Bone marrow (tissue), 2 donors: ENCODE measurements at regions not wholly inside any gene's neighbourhood (a gene's known extent, or its start where the extent isn't known, plus 50 kb on each side); places are given as distances from the start of the nearest gene placed in this dataset.
"Not testable (repeated sequence)": the region's sequence is repeated elsewhere in the genome, so short reads cannot be mapped to it uniquely, and the experiment has no call there.

ENCODE experiments used
- DNase-seq, 2 donors: peaks; one replicate each; lab custom pipeline; 2025; lab: John Stamatoyannopoulos, UW

DNA sequence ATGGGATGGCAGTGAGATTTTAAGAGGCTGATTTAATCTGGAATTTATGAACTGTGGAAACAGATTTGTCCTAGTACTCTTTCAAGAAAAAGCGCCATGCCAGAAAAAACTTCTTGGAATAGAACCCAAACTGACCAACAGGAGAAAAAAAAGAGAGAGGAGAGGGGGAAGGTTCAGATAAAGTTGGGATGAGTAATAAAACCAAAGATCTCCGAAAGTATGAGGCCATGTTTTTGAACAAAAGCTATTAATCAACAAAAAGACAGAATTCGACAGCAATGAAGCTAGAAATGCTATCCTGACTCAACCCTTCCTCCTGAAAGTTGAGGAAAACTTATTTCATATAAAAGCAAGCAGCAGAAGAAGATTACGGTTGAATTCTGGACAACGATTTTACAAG lies 135.5 kb downstream of the CEMIP2 start:
- DNase-seq = no peak

DNA sequence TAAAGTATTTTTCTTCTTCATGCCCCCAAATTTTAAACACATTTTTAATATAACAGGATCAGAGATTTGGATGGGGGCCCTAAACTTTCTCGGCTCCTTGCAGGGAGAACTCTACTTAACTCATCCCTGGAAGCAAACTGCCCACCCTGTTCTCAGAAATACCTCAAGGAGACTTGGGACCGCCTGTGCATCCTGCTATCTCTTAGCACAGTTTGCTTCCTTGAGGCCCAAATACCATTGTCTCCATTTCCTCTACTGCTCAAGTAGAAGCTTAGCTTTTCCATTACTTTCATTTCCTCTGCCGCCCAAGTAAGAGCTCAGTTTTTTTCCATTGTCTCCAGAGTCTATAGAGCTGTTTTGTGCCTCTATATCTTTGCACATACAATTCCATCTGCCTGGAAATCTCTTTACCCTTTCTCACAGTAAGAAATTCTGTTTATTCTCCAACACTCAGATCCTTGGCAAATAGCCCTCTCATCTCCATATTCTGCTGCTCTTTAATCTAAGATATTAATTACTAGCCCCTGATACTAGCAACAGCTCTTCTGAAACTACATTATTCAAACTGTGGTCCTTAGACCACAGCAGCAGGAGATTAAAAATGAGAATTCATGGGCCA lies 137.8 kb downstream of the CEMIP2 start:
- no peak for DNase-seq

DNA sequence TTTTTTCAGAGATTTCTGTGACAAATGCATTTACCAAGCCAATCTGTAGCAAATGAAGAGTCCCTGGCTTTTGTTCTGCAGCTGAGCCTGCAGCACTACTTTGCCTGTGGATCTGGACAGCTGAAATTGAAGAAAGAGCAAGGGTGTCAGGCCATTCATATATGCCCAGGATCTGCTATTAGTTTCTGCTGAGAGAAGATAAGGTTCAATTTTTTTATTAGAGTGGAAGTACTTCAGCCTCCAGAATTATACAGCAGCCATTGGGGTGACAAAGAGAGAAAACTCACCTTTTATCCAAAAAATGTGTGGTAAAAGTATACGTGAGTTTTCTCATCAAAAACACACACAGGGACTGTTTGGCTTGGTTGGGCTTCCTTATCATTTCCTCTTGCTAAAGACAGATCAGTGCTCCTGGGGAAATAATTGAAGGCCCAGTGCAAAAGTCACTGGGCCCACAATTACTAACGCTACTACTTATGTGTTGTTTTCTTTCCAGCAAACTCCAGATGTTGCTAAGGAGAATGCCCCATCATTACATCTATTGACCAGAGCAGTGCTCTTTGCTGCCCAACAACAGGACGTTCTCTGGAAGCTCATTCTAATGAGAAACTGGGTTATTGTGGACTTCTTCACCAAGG lies 138.6 kb downstream of the CEMIP2 start:
- no peak for DNase-seq

DNA sequence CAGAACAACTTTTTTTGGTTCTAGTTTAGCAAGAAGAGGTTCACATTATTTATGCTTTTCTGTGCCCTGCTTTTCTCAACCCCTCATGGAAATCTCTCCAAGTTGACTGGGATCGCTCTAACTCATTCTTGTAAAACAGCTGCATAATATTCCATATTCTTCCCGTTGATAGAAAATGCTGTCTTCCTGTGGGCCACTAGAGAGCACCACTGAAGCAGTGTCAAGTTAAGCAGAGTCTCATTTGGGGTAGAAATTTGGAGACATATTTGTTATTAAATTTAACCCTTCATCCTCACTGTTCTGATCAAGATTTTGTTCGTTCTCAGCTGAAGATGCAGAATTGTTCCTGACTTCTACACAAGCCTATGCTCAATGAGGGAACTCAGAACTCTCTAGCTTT lies 140.1 kb downstream of the CEMIP2 start:
- no peak for DNase-seq

DNA sequence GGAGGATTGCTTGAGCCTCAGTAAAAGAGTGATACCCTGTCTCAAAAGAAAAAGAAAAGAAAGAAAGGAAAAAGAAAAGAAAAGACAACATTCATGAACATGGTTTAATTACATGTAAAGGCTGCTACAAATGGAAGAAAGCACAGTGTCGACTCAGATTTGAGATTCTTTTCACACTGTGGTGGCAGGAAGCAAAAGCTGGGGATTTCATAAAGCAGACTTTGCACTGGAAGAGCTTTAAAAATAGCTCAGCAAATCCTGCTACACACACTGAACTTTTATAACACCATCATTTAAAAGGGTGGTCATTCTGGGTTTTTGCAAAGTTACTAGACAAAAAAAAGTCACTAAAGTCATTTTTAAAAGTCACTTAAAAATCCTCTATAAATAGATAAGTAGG lies 140.8 kb downstream of the CEMIP2 start:
- no peak for DNase-seq

DNA sequence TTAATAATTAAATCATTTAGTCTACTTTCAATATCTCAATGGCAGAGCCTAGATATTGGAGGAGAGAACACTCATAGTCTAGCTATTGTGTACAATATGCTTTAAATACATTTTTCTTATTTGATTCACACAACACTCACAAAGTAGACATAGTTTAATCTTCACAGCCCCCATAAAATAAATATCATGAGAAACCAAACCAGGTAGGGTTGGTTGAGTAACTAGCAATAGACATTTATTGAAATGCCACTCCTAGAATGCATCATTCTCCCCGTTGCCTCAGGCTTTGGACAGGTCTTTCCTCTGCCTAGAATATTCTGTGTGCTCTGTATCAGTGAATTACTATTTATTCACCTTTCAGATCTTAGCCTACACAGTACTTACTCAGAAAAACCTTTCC lies 141.9 kb downstream of the CEMIP2 start:
- DNase-seq = no peak

DNA sequence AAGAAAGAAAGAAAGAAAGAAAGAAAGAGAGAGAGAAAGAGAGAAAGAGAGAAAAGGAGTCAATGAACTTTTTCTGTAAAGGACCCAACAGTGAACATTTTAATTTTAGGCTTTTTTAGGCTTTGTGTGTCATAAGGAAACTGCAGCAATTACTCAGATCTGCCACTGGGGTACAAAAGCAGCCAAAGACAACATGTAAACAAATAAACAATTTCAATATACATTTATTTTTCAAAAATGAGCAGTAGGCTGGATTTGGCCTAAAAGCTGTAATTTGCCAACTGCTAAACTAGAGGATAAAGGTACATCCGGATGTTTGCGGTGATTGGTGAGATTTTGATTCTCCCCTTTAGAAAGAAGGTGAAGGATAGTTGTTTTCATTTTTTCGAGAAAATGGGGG lies 143.6 kb downstream of the CEMIP2 start:
- no peak for DNase-seq

DNA sequence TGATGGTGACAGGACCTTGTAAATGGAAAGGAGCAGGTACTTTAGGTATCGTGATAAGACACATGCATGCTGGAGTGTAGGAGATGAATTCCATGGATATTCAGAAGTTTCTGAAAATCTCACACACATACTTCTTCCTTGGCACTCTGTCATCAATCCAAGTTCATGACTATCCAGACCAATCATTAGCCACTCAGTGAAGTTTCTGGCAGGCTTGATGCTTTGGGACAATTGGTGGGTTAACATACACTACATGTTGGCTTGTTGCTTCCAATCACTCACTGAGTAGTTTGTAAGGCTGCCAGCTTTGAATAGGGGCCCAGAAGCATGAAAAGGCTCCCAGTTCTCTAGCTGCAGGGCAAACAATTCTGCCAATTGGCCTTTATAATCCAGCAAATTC lies 147.6 kb downstream of the CEMIP2 start:
- DNase-seq = no peak

DNA sequence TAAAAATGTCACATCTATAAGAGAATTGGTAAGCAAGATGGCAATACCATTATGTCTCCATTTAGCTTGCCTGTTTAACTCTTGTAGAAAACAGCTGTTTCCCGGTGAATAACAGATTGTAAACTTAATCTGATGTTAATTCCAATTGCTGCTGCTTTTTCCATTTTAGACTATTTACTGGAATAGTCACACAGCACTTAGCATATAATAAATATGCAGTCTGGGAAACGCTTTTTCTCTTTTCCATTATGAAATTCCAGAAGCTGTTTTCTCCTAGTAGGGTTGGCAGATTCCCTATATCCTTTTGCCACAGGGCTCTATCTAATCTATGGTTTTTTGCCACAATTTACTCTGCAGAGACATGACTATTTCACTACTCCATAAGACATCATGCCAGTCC lies 148.0 kb downstream of the CEMIP2 start:
- DNase-seq = no peak

DNA sequence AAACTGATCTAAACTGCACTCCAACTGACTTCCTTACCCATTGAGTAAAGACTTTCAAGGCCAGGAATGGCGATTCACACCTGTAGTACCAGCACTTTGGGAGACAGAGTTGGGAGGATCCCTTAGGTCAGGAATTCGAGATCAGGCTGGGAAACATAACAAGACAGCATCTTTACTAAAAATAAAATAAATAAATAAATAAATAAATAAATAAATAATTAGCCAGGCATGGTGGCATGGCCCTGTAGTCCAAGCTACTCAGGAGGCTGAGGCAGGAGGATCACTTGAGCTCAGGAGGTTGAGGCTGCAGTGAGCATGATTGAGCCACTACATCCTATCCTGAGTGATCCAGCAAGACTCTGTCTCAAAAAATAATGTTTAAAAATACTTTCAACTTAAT lies 148.4 kb downstream of the CEMIP2 start:
- DNase-seq = no peak

DNA sequence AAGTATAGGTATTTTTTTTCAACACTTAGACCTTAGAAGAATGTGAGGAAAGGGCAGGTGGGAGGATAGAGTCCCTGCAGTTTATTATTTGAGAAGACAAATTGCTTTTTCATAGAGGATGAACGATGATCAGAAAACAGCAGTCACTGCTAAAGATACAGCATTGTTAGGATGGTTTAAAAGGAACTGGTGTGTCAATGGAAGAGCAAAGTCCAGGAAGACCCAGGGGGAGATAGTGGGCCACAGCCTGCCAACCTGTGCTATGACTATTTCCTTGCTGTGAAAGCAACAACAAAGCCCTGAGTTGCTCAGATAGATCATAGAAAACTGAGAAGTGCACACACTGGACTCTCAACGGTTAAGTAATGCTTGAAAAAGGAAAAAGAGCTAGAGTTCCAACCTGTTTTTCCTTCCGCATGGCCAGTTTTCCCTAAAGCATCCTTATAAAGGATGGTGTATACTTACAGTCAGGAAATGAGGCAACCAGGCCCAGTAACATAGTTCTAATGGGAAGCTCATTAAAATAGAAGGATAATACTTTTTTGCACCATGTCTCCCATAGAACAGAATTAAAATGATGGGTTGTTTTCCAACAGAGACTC lies 153.8 kb downstream of the CEMIP2 start:
- no peak for DNase-seq

DNA sequence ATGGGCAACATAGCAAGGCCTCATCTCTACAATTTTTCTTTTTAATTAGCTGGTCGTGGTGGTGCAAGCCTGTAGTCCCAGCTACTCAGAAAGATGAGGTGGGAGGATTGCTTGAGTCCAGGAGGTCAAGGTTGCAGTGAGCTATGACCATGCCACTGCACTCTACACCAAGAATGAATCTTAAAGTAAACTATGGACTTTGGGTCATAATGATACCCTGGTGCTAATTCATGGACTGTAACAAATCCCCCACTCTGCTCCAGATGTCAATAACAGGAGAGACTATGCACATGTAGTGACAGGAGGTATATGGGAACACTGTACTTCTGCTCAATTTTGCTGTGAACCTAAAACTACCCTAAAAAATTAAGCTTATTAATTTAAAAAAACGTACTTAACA lies 155.4 kb downstream of the CEMIP2 start:
- DNase-seq = no peak

DNA sequence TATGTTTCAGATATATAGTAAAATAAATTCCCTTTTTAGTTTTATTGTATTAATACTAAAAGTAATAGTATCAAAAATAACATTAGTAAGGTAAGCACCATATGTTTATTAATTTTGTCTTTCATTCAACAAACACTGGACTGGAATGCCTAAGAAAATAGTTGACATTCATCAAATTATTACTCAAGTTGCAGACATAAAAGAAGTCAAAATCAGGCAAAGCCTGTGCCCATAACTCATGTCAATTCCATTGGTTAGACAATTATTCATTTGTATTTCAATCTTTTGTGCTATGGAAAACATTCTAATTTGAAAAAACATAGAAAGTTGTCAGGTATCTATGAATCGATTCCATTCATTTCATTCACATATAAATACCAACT lies 158.9 kb downstream of the CEMIP2 start:
- no peak for DNase-seq

DNA sequence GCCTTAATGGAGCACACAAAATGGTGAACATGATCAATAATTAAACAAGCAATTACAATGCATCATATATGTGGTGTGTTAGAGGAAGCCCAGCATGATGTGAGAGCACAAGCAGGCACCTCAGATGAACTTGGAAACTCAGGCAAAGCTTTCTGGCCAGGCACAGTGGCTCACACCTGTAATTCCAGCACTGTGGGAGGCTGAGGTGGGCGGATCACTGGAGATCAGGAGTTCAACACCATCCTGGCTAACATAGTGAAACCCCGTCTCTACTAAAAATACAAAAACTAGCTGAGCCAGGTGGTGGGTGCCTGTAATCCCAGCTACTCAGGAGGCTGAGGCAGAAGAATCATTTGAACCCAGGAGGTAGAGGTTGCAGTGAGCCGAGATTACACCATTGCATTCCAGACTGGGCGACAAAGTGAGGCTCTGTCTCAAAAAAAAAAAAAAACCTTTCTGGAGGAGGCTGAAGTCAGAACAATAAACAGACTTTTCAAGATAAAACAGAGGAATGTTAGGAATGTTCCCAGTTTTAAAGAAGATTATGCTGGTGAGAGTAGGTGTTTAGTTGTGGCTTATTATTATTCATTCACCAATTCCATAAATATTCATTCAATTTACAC lies 159.4 kb downstream of the CEMIP2 start:
- DNase-seq = no peak

DNA sequence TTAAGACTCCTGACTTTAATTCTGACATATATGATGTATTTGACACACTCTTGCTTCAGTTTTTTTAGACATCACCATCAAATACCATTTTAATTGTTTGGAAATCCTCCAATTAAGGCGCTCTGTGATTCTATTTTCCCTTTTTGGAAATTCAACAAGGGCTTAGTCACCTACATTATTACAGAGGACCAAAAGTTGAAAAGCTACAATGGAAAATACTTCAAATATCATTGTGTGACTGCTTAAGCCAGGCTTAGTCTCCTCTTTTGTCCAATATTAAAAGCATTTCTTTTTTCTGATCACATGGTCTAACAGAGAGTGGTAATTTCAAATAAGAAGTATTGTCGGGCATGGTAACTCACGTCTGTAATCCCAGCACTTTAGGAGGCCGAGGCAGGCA lies 160.3 kb downstream of the CEMIP2 start:
- no peak for DNase-seq

DNA sequence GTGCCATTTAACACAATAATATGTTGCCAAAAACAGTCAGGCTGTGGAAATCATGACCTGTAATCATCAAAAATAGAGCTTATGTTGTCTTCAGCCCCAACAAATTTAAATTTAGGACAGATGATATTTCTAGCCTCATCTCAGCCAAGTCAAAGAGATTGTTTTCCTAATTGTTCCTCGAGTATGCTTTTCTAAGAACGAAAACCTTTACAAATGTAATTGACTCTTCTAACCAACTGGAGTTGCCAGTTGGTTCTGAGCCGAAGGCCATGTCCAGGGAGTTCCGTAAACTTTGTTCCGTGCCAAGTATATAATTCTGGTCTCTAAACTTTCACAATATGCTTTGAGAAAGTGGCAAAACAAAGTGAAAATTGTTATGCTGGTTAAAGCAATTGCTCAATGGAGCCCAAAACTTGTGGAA lies 160.8 kb downstream of the CEMIP2 start:
- no peak for DNase-seq

DNA sequence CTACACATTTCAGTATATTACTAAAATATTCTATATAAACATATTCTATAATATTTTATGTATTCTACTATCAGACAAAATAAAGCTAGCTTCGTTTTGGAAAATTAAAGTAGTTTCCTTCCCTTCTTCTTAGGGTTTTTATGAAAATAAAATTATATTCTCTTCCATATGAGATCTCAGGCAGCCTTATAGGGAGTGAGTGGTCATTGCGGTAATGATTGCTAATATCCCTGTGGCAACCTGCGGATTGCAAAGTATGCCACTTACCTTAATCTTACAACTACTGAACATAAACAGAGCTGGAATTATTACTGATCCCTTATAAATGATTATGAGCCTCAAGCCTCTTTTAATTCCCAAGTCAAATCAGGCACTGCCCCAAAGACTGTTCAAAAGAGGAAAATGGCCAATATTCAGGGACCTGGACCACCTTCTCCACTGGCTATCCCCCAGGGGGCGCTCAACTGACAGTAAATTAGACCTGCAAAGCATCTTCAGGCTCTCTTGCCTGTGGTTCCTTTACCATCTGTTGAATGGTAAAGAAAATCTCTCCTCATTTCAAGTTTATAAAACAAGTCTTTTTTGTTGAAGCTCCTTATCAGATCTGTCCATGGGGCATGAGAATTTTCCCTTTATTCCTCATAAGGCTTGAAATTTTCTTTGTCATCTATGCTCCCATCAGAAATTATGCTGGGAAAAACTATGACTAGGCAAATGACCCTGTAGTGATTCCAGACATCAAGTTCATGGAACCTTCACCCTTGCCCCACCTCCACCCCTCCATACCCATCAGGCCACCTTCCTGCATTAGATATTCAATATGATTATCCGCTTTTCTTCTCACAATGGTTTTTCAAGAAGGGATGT lies 163.9 kb downstream of the CEMIP2 start:
- DNase-seq = peak; percentile 22 to 54

DNA sequence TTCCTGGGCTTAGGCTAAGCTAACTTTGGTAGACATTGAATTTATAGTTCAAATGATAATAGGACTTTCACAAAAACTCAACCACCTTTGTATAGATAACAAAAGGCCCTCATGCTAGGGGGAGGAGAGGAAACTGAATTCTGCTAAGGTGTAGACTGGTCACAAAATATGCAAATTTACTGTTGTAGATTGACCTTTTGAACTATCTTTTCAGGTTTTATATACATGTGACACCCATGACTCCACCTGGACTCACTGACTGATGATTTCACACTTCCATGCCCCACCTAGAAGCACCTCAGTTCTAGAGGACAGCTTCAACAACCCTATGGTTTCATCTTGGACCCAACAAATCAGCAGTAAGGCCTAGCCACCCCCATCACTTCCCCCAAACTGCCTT lies 165.7 kb downstream of the CEMIP2 start:
- DNase-seq = no peak

DNA sequence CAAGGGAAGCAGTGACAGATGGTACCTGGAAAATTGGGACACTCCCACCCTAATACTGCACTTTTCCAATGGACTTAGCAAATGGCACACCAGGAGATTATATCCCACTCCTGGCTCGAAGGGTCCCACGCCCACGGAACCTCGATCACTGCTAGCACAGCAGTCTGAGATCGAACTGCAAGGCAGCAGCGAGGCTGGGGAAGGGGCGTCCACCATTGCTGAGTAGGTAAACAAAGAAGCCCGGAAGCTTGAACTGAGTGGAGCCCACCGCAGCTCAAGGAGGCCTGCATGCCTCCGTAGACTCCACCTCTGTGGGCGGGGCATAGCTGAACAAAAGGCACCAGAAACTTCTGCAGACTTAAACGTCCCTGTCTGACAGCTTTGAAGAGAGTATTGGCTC lies 172.6 kb downstream of the CEMIP2 start:
- not testable (repeated sequence) for DNase-seq

DNA sequence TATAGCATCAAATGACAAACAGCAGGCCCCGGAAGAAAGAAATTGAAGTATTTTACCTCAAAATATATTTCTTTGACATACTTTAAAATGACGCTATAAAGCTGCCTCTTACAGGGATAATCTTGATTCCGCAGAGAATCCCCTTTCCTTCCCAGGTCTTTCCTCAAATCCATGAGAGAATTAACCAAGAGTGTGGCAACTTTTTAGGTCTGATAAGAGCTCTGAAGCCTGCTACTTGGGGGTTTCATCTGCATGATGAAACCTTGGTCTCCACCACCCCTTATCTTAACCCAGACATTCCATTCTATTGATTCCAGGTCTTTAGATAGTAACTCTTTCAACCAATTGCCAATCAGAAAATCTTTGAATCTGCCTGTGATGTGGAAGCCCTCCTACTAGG lies 173.8 kb downstream of the CEMIP2 start:
- DNase-seq = no peak

DNA sequence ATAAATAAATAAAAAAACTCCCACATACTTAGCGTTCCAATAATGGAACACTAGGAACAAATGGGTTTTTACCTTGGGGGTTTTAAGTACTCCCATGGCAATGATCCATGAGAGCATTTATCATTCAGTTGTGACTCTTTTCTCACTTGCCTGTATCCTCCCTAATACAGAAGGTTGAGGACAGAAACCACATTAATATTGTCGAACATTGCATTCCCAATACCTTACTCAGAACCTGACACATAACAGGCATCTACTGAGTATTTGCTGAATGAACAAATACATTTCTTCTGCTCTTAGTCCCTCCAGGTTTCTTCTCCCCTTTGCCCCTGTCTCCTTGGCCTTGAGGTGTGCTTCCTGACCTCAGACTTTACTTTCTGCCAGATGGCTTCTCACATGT lies 175.9 kb downstream of the CEMIP2 start:
- no peak for DNase-seq

DNA sequence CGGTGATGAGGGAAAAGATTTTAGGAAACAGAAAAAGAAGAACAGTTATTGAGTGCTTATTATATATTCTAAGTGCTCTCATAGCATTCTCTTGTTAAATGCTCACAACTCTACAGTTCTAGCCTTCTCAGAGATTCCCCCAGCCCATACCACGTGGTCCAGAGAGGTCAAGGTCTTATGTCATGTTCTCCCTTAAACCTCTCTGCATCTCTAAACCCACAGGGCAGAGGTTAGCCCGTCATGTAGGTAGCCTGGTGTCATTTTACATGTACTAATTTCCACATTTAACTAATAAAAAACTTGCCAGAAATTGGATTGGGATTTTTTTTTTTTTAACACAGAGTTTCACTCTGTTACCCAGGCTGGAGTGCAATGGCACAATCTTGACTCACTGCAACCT lies 178.0 kb downstream of the CEMIP2 start:
- DNase-seq = no peak
